ENCODE measurements at regions not wholly inside any gene's neighbourhood (a gene's known extent, or its start where the extent isn't known, plus 50 kb on each side); places are given as distances from the start of the nearest gene placed in this dataset.

DNA sequence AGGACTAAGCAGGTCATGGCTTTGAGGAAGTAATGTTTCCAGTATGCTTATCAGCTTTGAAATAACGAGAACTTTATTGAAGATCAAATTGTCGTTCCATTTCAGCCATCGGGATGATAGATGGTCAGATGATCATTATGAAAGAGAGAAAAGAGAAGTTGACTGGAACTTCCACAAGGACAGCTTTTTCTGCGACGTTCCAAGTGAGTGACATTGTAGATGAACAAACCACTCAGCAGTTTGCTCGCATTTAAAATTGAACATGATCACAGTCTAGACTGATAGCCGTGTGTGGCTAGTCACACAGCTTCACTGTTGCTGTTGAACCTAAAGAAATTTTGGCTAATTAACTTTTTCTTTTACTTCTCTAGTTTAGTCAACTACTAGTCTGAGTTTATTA lies 151.1 kb downstream of the TLR5 start:
- TF ChIP-seq, protein P1, sequence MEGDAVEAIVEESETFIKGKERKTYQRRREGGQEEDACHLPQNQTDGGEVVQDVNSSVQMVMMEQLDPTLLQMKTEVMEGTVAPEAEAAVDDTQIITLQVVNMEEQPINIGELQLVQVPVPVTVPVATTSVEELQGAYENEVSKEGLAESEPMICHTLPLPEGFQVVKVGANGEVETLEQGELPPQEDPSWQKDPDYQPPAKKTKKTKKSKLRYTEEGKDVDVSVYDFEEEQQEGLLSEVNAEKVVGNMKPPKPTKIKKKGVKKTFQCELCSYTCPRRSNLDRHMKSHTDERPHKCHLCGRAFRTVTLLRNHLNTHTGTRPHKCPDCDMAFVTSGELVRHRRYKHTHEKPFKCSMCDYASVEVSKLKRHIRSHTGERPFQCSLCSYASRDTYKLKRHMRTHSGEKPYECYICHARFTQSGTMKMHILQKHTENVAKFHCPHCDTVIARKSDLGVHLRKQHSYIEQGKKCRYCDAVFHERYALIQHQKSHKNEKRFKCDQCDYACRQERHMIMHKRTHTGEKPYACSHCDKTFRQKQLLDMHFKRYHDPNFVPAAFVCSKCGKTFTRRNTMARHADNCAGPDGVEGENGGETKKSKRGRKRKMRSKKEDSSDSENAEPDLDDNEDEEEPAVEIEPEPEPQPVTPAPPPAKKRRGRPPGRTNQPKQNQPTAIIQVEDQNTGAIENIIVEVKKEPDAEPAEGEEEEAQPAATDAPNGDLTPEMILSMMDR (IDR thresholded peaks at IDR 0.05; ENCODE audit: insufficient read depth, low read depth, low read length): no peak
- no peak for TF ChIP-seq EZH2 (IDR thresholded peaks at IDR 0.05; ENCODE audit: insufficient read depth, low read length)
